H9 (cell line): ENCODE measurements at regions not wholly inside any gene's neighbourhood (a gene's known extent, or its start where the extent isn't known, plus 50 kb on each side); places are given as distances from the start of the nearest gene placed in this dataset.

Experiments
- DNase-seq: peaks from one replicate; pipeline ENCODE4 v3.0.0-alpha.2; 2017
- H2AFZ ChIP-seq: one replicate; pipeline ENCODE4 v1.6.1; 2013; ENCODE audit warnings: mild to moderate bottlenecking, low read length, control low read depth, moderate library complexity
- H2AK5ac ChIP-seq: 2 replicates; pipeline ENCODE4 v1.6.1; 2013; ENCODE audit warnings: low read length, control low read depth, mixed read lengths; ENCODE audit not compliant: insufficient read length
- H2BK120ac ChIP-seq: one replicate; pipeline ENCODE4 v1.6.1; 2013; ENCODE audit warnings: low read depth, mild to moderate bottlenecking, low read length, control low read depth, inconsistent platforms; ENCODE audit not compliant: poor library complexity, severe bottlenecking
- H2BK12ac ChIP-seq: 2 replicates; pipeline ENCODE4 v1.6.1; 2013; ENCODE audit warnings: low read length, control low read depth, mixed read lengths, low read depth; ENCODE audit not compliant: insufficient read length
- H2BK15ac ChIP-seq: 2 replicates; pipeline ENCODE4 v1.6.1; 2013; ENCODE audit warnings: low read depth, low read length, control low read depth
- H2BK20ac ChIP-seq: one replicate; pipeline ENCODE4 v1.6.1; 2013; ENCODE audit warnings: low read depth, mild to moderate bottlenecking, low read length, control low read depth, inconsistent platforms; ENCODE audit not compliant: poor library complexity, severe bottlenecking
- H2BK5ac ChIP-seq: 2 replicates; pipeline ENCODE4 v1.6.1; 2013; ENCODE audit warnings: low read length, control low read depth, mixed read lengths; ENCODE audit not compliant: insufficient read length
- H3K14ac ChIP-seq: 2 replicates; pipeline ENCODE4 v1.6.1; 2013; ENCODE audit warnings: low read length, control low read depth; ENCODE audit not compliant: insufficient read depth
- H3K18ac ChIP-seq: 2 replicates; pipeline ENCODE4 v1.6.1; 2013; ENCODE audit warnings: low read depth, mild to moderate bottlenecking, mixed read lengths, low read length, control low read depth; ENCODE audit not compliant: insufficient read length
- H3K23ac ChIP-seq: 2 replicates; pipeline ENCODE4 v1.6.1; 2013; ENCODE audit warnings: low read length, control low read depth, mixed read lengths, low read depth; ENCODE audit not compliant: insufficient read length
- H3K23me2 ChIP-seq: 2 replicates; pipeline ENCODE4 v1.6.1; 2013; ENCODE audit warnings: low read depth, mild to moderate bottlenecking, mixed read lengths, low read length, control low read depth; ENCODE audit not compliant: insufficient read length, poor library complexity, severe bottlenecking
- H3K27ac ChIP-seq: 2 replicates; pipeline ENCODE4 v1.5.1; 2013; ENCODE audit warnings: low read length, control low read depth, mixed read lengths, low read depth; ENCODE audit not compliant: insufficient read length
- H3K27me3 ChIP-seq: 2 replicates; pipeline ENCODE4 v1.6.1; 2013; ENCODE audit warnings: low read length, control low read depth, inconsistent platforms; ENCODE audit not compliant: insufficient read depth
- H3K4ac ChIP-seq: 2 replicates; pipeline ENCODE4 v1.6.1; 2013; ENCODE audit warnings: low read depth, mild to moderate bottlenecking, control low read depth, inconsistent platforms, low read length, moderate library complexity
- H3K4me1 ChIP-seq: 2 replicates; pipeline ENCODE4 v1.6.1; 2013; ENCODE audit warnings: low read length, control low read depth, inconsistent platforms; ENCODE audit not compliant: insufficient read depth
- H3K4me2 ChIP-seq: 2 replicates; pipeline ENCODE4 v1.6.1; 2013; ENCODE audit warnings: low read length, control low read depth, mixed read lengths; ENCODE audit not compliant: insufficient read length, insufficient read depth
- H3K56ac ChIP-seq: 2 replicates; pipeline ENCODE4 v1.6.1; 2013; ENCODE audit warnings: low read depth, mild to moderate bottlenecking, mixed read lengths, low read length, control low read depth; ENCODE audit not compliant: insufficient read length
- H3K79me1 ChIP-seq: 2 replicates; pipeline ENCODE4 v1.6.1; 2013; ENCODE audit warnings: low read depth, mild to moderate bottlenecking, moderate library complexity, low read length, control low read depth, inconsistent platforms; ENCODE audit not compliant: insufficient read depth, poor library complexity, severe bottlenecking
- H3K79me2 ChIP-seq: 2 replicates; pipeline ENCODE4 v1.6.1; 2013; ENCODE audit warnings: low read length, control low read depth, inconsistent platforms; ENCODE audit not compliant: insufficient read depth
- H3K9ac ChIP-seq: 2 replicates; pipeline ENCODE4 v1.6.1; 2013; ENCODE audit warnings: low read length, control low read depth, mixed read lengths; ENCODE audit not compliant: insufficient read length; ENCODE audit errors: extremely low read depth
- H3K9me3 ChIP-seq: one replicate; pipeline ENCODE4 v1.6.1; 2013; ENCODE audit warnings: low read depth, low read length, inconsistent platforms; ENCODE audit not compliant: control insufficient read depth
- H3T11ph ChIP-seq: one replicate; pipeline ENCODE4 v1.6.1; 2013; ENCODE audit warnings: mild to moderate bottlenecking, low read length, control low read depth, inconsistent platforms
- H4K20me1 ChIP-seq: one replicate; pipeline ENCODE4 v1.6.1; 2013; ENCODE audit not compliant: control insufficient read depth, insufficient read length, insufficient read depth
- H4K5ac ChIP-seq: 2 replicates; pipeline ENCODE4 v1.6.1; 2013; ENCODE audit warnings: low read depth, mild to moderate bottlenecking, mixed read lengths, low read length, control low read depth; ENCODE audit not compliant: insufficient read length
- H4K8ac ChIP-seq: replicated peaks from 2 replicates; pipeline ENCODE4 v1.6.1; 2013; ENCODE audit warnings: low read length, control low read depth, mixed read lengths, low read depth; ENCODE audit not compliant: insufficient read length
- H4K91ac ChIP-seq: 2 replicates; pipeline ENCODE4 v1.6.1; 2013; ENCODE audit warnings: low read depth, mild to moderate bottlenecking, moderate library complexity, mixed read lengths, low read length, control low read depth; ENCODE audit not compliant: insufficient read length
- H3K27ac Mint-ChIP-seq, 3 experiments: 2 replicates in 2 of 3; 3 replicates in 1 of 3; pipeline ENCODE4 v1.8.0; 2020 to 2021; ENCODE audit warnings: mixed read lengths in 3 of 3, mild to moderate bottlenecking in 1 of 3, moderate library complexity in 1 of 3
- H3K27me3 Mint-ChIP-seq: 2 replicates; pipeline ENCODE4 v1.8.0; 2021; ENCODE audit warnings: low read depth, mild to moderate bottlenecking, moderate library complexity, mixed read lengths
- H3K36me3 Mint-ChIP-seq, 3 experiments: 2 replicates in 2 of 3; 3 replicates in 1 of 3; pipeline ENCODE4 v1.8.0; 2020 to 2021; ENCODE audit warnings: low read depth in 3 of 3, mixed read lengths in 3 of 3; ENCODE audit not compliant: insufficient read depth in 1 of 3
- H3K4me1 Mint-ChIP-seq, 2 experiments: 2 replicates each; pipeline ENCODE4 v1.8.0; 2020; ENCODE audit warnings: mixed read lengths in 2 of 2
- H3K4me3 Mint-ChIP-seq, 2 experiments: 2 replicates in 1 of 2; 3 replicates in 1 of 2; pipeline ENCODE4 v1.8.0; 2020 to 2021; ENCODE audit warnings: mild to moderate bottlenecking in 2 of 2, mixed read lengths in 2 of 2, moderate library complexity in 1 of 2
- H3K9me3 Mint-ChIP-seq, 2 experiments: 2 replicates in 1 of 2; 3 replicates in 1 of 2; pipeline ENCODE4 v1.8.0; 2020; ENCODE audit warnings: mild to moderate bottlenecking in 2 of 2, mixed read lengths in 2 of 2, moderate library complexity in 1 of 2
- WGBS: extraction: QIAGEN DNeasy Blood & Tissue Kit; methylation state at CpG from one replicate; pipeline ENCODE4 v1.1.7; 2013; ENCODE audit warnings: missing lambda C conversion rate, low lambda C conversion rate, mixed read lengths; ENCODE audit not compliant: insufficient read length; ENCODE audit errors: extremely low coverage; 5-methylcytosine and 5-hydroxymethylcytosine counted together
- TF ChIP-seq, protein P1 (sequence below): fragments of 200-600 bp; sonication (generic); conservative IDR thresholded peaks from 3 replicates; pipeline ENCODE4 v1.8.0; 2021; ENCODE audit warnings: antibody characterized with exemption, mild to moderate bottlenecking

DNA sequence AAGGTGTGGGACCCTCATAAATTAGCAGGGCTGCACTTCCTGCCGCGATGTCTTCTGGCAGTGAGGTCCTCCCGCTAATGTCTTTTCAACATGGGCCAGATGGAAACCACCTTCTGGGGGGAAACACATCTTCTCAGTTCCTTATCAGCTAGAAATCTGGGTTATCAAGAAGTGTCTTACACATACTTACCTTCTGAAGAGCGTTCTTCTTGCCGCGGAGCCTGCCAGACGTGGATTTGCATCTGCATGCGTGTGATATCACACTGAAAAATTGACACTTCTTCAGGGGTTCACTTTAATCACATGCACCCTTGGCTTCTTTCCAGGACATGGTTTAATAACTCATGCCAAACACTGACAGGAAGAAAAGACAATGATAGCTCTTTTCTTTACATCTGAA lies 163.5 kb upstream of the SOX11 start:
- no peak for DNase-seq
- Histone ChIP-seq H3K4me1 (no peaks in the 10 kb centered on the region; the same call in 1 of the 2 replicates), H4K91ac (no peak overlapping the region), H3K79me2 (no peaks in the 10 kb centered on the region), H3K56ac (no peak overlapping the region), H3K14ac (no peak overlapping the region), H3K18ac (no peak overlapping the region), H3K4ac (no peak overlapping the region), H2AK5ac (no peak overlapping the region), H3K27me3 (no peaks in the 10 kb centered on the region), H2BK12ac (no peak overlapping the region), H4K5ac (no peak overlapping the region), H3K4me2 (no peak overlapping the region), H2BK5ac (no peak overlapping the region), H2BK120ac (no peak overlapping the region), H3K9ac (no peak overlapping the region), H3K23ac (no peak overlapping the region), H3T11ph (no peak overlapping the region), H2AFZ (no peak overlapping the region), H4K8ac (no peak overlapping the region), H3K79me1 (no peaks in the 10 kb centered on the region), H4K20me1 (no peaks in the 10 kb centered on the region), H3K23me2 (no peaks in the 10 kb centered on the region), H2BK15ac (no peak overlapping the region), H2BK20ac (no peak overlapping the region), H3K9me3 (no peaks in the 10 kb centered on the region), H3K27ac (no peak overlapping the region)
- Mint-ChIP-seq H3K27me3 (peaks cover 2% of the 10 kb centered on the region; the same call in 1 of the 2 replicates), H3K4me3 (no peak overlapping the region), H3K36me3 (no peaks in the 10 kb centered on the region), H3K27ac (no peak overlapping the region; a peak in 1 of 7 replicates), H3K9me3 (no peaks in the 10 kb centered on the region), H3K4me1 (peaks cover 0 to 5% of the 10 kb centered on the region in 2 experiments; a peak in 1 of 4 replicates)
- WGBS: no CpG with 5 or more reads among the region's 8 CpGs
- TF ChIP-seq, protein P1, sequence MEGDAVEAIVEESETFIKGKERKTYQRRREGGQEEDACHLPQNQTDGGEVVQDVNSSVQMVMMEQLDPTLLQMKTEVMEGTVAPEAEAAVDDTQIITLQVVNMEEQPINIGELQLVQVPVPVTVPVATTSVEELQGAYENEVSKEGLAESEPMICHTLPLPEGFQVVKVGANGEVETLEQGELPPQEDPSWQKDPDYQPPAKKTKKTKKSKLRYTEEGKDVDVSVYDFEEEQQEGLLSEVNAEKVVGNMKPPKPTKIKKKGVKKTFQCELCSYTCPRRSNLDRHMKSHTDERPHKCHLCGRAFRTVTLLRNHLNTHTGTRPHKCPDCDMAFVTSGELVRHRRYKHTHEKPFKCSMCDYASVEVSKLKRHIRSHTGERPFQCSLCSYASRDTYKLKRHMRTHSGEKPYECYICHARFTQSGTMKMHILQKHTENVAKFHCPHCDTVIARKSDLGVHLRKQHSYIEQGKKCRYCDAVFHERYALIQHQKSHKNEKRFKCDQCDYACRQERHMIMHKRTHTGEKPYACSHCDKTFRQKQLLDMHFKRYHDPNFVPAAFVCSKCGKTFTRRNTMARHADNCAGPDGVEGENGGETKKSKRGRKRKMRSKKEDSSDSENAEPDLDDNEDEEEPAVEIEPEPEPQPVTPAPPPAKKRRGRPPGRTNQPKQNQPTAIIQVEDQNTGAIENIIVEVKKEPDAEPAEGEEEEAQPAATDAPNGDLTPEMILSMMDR: no peak
